ENCODE measurements at regions not wholly inside any gene's neighbourhood (a gene's known extent, or its start where the extent isn't known, plus 50 kb on each side); places are given as distances from the start of the nearest gene placed in this dataset.

DNA sequence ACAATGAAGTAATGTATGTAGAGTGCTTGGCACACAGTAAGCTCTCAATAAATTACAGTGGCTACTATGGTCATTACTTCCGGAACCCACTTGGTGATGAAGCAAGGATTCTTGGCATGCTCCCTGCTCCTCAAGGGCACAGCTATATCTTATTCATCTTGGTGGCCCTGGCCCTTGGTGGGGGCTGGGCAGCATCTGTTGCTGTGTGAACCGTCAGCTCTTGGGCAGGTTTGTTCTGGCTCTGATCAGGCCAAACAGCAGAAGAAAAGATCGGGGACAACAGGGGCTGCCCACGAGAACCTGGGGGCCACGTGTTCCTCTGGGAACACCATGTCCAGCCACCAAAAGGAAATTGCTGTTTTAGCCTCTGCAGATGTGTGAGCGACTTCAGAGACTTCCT lies 136.9 kb upstream of the SYT13 start:
- TF ChIP-seq, protein P1, sequence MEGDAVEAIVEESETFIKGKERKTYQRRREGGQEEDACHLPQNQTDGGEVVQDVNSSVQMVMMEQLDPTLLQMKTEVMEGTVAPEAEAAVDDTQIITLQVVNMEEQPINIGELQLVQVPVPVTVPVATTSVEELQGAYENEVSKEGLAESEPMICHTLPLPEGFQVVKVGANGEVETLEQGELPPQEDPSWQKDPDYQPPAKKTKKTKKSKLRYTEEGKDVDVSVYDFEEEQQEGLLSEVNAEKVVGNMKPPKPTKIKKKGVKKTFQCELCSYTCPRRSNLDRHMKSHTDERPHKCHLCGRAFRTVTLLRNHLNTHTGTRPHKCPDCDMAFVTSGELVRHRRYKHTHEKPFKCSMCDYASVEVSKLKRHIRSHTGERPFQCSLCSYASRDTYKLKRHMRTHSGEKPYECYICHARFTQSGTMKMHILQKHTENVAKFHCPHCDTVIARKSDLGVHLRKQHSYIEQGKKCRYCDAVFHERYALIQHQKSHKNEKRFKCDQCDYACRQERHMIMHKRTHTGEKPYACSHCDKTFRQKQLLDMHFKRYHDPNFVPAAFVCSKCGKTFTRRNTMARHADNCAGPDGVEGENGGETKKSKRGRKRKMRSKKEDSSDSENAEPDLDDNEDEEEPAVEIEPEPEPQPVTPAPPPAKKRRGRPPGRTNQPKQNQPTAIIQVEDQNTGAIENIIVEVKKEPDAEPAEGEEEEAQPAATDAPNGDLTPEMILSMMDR (IDR thresholded peaks at IDR 0.05), result no peak
- TF ChIP-seq CHD4 (IDR thresholded peaks at IDR 0.05; ENCODE audit: borderline replicate concordance) (no peak), MYC (IDR thresholded peaks at IDR 0.05; ENCODE audit: borderline replicate concordance, low read length) (no peak), CEBPB (IDR thresholded peaks at IDR 0.05) (no peak), RFX5 (IDR thresholded peaks at IDR 0.05) (no peak), EP300 (IDR thresholded peaks at IDR 0.05) (no peak), POLR2A (IDR thresholded peaks at IDR 0.05; ENCODE audit: low read length) (no peak), KDM1A (IDR thresholded peaks at IDR 0.05; ENCODE audit: low read depth) (no peak), NPAS2 (CRISPR knock-in tag; IDR thresholded peaks at IDR 0.05; ENCODE audit: borderline replicate concordance) (no peak), RCOR1 (IDR thresholded peaks at IDR 0.05; ENCODE audit: low read depth, low read length) (no peak), RAD21 (conservative IDR thresholded peaks at IDR 0.05 in 1 of 2, IDR thresholded peaks at IDR 0.05 in 1 of 2) (no peak)
- TF ChIP-seq, protein P2, sequence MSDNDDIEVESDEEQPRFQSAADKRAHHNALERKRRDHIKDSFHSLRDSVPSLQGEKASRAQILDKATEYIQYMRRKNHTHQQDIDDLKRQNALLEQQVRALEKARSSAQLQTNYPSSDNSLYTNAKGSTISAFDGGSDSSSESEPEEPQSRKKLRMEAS (IDR thresholded peaks at IDR 0.05), result no peak
- TF ChIP-seq, protein P3, sequence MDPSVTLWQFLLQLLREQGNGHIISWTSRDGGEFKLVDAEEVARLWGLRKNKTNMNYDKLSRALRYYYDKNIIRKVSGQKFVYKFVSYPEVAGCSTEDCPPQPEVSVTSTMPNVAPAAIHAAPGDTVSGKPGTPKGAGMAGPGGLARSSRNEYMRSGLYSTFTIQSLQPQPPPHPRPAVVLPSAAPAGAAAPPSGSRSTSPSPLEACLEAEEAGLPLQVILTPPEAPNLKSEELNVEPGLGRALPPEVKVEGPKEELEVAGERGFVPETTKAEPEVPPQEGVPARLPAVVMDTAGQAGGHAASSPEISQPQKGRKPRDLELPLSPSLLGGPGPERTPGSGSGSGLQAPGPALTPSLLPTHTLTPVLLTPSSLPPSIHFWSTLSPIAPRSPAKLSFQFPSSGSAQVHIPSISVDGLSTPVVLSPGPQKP (IDR thresholded peaks at IDR 0.05; ENCODE audit: low read depth, low read length), result no peak
- TF ChIP-seq, protein P4, sequence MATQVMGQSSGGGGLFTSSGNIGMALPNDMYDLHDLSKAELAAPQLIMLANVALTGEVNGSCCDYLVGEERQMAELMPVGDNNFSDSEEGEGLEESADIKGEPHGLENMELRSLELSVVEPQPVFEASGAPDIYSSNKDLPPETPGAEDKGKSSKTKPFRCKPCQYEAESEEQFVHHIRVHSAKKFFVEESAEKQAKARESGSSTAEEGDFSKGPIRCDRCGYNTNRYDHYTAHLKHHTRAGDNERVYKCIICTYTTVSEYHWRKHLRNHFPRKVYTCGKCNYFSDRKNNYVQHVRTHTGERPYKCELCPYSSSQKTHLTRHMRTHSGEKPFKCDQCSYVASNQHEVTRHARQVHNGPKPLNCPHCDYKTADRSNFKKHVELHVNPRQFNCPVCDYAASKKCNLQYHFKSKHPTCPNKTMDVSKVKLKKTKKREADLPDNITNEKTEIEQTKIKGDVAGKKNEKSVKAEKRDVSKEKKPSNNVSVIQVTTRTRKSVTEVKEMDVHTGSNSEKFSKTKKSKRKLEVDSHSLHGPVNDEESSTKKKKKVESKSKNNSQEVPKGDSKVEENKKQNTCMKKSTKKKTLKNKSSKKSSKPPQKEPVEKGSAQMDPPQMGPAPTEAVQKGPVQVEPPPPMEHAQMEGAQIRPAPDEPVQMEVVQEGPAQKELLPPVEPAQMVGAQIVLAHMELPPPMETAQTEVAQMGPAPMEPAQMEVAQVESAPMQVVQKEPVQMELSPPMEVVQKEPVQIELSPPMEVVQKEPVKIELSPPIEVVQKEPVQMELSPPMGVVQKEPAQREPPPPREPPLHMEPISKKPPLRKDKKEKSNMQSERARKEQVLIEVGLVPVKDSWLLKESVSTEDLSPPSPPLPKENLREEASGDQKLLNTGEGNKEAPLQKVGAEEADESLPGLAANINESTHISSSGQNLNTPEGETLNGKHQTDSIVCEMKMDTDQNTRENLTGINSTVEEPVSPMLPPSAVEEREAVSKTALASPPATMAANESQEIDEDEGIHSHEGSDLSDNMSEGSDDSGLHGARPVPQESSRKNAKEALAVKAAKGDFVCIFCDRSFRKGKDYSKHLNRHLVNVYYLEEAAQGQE (IDR thresholded peaks at IDR 0.05), result no peak
